Effector memory CD4-positive, alpha-beta T cell (primary cell): ENCODE measurements at regions not wholly inside any gene's neighbourhood (a gene's known extent, or its start where the extent isn't known, plus 50 kb on each side); places are given as distances from the start of the nearest gene placed in this dataset.
"Not testable (repeated sequence)": the region's sequence is repeated elsewhere in the genome, so short reads cannot be mapped to it uniquely, and the experiment has no call there.

ENCODE experiments used
- DNase-seq, 3 donors: peaks; one replicate each; pipeline ENCODE4 v3.0.0-alpha.2; 2020
- H3K27ac ChIP-seq: 2 replicates; pipeline ENCODE4 v1.7.0; 2013; ENCODE audit warnings: mild to moderate bottlenecking, low read length, moderate library complexity; ENCODE audit not compliant: insufficient read depth, poor library complexity, severe bottlenecking
- H3K27me3 ChIP-seq: replicated peaks from 2 replicates; pipeline ENCODE4 v1.7.0; 2013; ENCODE audit warnings: mild to moderate bottlenecking, low read length; ENCODE audit not compliant: insufficient read depth, control insufficient read depth, poor library complexity, severe bottlenecking
- H3K36me3 ChIP-seq: 2 replicates; pipeline ENCODE4 v1.7.0; 2013; ENCODE audit warnings: mild to moderate bottlenecking, low read length, moderate library complexity; ENCODE audit not compliant: control insufficient read depth, insufficient read depth
- H3K4me1 ChIP-seq: 2 replicates; pipeline ENCODE4 v1.7.0; 2013; ENCODE audit warnings: low read length, mild to moderate bottlenecking; ENCODE audit not compliant: control insufficient read depth, insufficient read depth, poor library complexity, severe bottlenecking
- H3K4me3 ChIP-seq: 2 replicates; pipeline ENCODE4 v1.7.0; 2013; ENCODE audit warnings: low read length, low read depth, mild to moderate bottlenecking; ENCODE audit not compliant: insufficient read depth, poor library complexity, severe bottlenecking
- H3K9me3 ChIP-seq: 2 replicates; pipeline ENCODE4 v1.7.0; 2013; ENCODE audit warnings: mild to moderate bottlenecking, low read length, moderate library complexity; ENCODE audit not compliant: control insufficient read depth

DNA sequence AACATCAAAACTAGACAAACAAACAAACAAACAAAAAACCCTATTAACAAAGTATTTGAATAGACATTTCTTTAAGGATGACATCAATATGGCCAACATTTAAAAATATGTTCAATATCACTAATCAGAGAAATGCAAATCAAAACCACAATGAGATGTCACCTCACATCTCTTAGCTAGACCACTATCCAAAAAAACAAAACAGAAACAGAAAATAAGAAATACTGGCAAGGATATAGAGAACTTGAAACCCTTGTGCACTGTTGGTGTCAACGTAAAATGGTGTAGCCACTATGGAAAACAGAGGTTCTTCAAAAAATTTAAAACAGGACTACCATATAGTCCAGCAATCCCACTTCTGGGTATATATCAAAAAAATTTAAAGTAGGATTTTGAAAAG lies 308.2 kb downstream of the SPATA31A1 start:
- not testable (repeated sequence) for H3K4me3 ChIP-seq, H3K9me3 ChIP-seq, H3K36me3 ChIP-seq, H3K27me3 ChIP-seq, DNase-seq, H3K4me1 ChIP-seq, H3K27ac ChIP-seq

DNA sequence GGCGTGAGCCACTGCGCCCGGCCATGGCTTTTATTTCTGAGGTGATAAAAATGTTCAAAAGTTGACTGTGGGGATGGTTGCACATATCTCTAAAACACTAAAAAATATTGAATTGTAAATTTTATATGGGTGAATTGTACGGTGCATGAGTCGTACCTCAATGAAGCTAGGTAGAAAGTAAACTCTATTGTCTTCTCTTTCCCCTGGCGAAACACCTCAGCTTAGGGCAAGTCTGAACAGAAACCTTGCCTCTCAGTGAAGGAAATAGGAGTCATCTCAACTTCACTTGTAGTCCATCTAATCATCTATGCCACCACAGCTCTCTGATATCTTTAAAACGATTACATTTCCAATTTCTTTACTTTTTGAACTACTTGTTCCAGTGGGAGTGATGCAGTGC lies 309.6 kb downstream of the SPATA31A1 start:
- H3K36me3 ChIP-seq, DNase-seq, H3K27me3 ChIP-seq, H3K4me1 ChIP-seq, H3K27ac ChIP-seq, H3K9me3 ChIP-seq, H3K4me3 ChIP-seq: not testable (repeated sequence)

DNA sequence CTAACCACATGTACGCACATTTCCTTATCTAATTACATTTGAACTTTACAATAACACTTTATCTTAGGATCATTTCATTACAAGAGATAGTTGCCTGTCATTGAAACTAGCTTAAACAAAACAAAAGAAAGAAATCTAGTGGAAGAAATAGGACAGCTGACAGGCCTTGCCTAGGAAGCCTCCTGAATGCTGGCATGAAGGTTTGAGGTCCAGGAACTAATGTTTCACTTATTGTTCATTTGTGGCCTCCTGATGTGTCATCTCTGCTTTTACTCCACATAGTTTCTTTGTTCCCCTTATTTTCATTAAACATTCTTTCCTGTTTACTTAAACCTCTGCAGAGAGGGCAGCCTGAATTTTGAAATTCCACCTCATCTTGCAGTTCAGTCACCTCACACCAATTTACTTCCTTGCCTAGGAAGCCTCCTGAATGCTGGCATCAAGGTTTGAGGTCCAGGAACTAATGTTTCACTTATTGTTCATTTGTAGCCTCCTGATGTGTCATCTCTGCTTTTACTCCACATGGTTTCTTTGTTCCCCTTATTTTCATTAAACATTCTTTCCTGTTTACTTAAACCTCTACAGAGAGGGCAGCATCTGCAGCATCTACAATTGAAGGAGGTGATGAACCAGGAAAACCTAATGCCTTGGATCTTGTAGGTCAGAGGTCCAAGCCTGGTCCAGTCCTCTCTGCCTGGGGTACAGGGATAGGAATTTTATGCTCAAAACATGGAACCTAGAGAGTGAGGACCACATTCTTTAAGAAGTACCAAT lies 319.2 kb downstream of the SPATA31A1 start:
- H3K9me3 ChIP-seq, H3K4me1 ChIP-seq, H3K36me3 ChIP-seq, H3K27me3 ChIP-seq, H3K27ac ChIP-seq, H3K4me3 ChIP-seq, DNase-seq: not testable (repeated sequence)

DNA sequence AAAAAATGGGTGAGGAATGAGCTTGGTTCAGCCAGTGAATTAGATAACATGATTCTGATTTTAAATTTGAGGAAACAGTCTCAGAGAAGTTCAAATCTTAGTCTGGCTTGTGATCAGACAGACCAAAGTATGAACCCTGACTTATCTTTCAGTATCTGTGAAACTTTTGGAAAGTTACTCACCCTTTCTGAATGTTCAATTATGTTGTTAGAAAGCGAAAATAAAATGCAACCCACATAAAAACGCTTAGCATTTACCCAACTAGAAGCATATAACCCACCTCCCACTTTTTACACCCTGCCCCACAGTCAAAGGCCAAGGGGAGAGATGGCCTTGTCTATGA lies 319.7 kb downstream of the SPATA31A1 start:
- not testable (repeated sequence) for H3K27ac ChIP-seq, H3K4me1 ChIP-seq, DNase-seq, H3K4me3 ChIP-seq, H3K36me3 ChIP-seq, H3K27me3 ChIP-seq, H3K9me3 ChIP-seq

DNA sequence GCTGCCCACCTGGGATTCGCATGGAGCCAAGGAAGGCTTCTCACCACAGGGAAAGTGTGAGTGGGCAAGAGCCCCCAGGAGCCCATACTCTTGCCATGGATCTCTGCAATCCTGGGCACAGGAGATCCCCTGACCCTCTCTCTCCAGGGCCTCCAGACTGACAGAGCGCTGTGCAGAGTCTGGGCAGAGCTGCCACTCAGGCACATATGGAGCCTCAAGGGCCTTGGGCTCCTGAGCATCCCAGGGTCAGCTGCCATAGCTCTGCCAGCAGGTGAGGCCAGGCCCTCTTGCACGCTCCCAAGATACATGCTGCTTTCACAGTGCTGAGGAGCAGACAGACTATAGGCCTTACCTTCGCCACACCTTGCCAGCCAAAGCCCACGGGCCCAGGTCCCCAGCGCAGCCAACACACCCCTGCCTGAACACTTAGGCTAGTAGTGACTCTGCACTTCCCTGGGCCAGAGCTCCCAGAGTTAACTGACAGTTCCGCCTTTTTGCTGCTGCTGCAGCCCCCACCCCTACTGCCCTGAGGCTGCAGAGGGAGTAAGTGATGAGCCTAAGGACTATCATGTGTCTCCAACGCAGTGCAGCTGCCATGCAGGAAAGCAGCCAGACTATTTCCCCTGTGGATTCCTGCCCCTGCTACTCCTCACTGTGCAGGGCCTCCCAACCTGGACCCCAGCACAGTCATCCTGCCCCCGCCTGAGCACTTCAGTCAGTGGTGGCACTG lies 323.2 kb downstream of the SPATA31A1 start:
- H3K4me3 ChIP-seq, H3K9me3 ChIP-seq, H3K27me3 ChIP-seq, DNase-seq, H3K4me1 ChIP-seq, H3K36me3 ChIP-seq, H3K27ac ChIP-seq: not testable (repeated sequence)

DNA sequence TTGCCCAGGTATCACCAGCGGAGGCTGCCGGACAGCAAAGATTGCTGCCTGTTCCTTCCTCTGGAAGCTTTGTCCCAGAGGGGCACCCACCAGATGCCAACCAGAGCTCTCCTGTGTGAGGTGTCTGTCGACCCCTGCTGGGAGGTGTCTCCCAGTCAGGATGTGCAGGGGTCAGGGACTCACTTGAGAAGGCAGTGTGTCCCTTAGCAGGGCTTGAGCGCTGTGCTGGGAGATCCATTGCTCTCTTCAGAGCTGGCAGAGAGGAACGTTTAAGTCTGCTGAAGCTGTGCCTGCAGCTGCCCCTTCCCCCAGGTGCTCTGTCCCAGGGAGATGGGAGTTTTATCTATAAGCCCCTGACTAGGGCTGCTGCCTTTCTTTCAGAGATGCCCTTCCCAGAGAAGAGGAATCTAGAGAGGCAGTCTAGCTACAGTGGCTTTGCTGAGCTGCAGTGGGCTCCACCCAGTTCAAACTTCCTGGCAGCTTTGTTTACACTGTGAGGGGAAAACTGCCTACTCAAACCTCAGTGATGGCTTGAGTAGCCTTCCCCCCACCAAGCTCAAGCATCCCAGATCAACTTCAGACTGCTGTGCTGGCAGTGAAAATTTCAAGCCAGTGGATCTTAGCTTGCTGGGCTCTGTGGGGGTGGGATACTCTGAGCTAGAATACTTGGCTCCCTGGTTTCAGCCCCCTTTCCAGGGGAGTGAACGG lies 325.4 kb downstream of the SPATA31A1 start:
- H3K27ac ChIP-seq, H3K4me3 ChIP-seq, H3K36me3 ChIP-seq, H3K27me3 ChIP-seq, H3K4me1 ChIP-seq, DNase-seq, H3K9me3 ChIP-seq: not testable (repeated sequence)

DNA sequence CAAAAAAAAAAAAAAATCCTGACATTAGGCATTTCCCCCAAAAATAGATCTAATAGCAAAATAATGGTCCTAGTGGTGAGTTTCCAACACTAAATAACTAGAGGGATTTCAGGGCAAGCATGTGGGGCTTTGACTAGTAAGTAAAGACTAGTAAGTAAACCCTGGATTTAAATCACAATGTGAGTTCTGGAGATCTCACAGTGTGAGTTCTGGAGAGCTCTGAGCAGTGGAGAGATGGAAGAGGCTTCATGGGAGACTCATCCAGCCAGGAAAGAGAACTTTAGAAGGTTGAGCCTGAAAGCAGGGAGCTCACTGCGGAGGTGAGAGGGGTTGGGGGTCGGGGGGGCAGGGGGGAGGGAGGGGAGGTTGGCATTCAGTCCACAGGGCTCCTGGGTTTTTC lies 373.4 kb downstream of the SPATA31A1 start:
- H3K4me3 ChIP-seq, H3K9me3 ChIP-seq, H3K36me3 ChIP-seq, H3K27ac ChIP-seq, H3K27me3 ChIP-seq, H3K4me1 ChIP-seq, DNase-seq: not testable (repeated sequence)

DNA sequence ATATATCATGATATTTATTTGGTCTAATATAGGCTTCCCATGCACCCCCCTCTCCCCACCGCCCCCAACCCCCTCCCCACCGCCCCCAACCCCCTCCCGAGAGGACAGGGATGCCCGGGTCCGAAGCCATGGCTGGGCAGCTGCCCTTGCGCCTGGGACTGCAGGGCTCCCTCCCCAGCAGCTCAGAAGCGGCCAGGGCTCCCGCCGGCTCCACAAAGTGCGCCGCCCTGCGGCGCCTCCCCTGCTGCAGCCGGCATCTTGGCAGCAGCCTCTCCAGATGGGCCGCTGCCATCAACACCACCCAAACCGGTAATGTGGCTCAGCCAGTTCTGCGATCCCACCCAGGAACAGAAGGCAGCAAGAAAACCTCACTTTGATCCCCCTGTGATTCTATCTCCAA lies 389.4 kb downstream of the SPATA31A1 start:
- not testable (repeated sequence) for H3K27me3 ChIP-seq, H3K36me3 ChIP-seq, DNase-seq, H3K27ac ChIP-seq, H3K4me1 ChIP-seq, H3K9me3 ChIP-seq, H3K4me3 ChIP-seq

DNA sequence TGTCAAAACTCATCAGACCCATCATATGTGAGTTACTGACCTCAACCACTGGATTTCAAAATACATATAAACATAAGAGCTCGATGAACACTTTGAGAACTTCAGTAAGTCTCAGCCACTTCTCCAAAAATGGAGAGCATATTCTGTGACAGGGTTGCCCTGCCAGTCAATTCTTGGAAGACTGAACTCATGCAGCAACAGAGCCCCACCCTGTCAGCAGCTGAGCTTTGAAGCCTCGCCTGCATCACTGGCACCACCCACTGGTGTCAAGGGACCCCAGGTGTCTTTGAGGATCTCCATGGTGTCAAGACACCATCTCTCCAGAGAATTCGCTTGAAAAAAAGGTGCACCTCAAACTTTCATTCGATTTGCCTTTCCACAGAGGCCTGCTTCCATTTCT lies 420.1 kb downstream of the SPATA31A1 start:
- not testable (repeated sequence) for DNase-seq, H3K4me1 ChIP-seq, H3K27ac ChIP-seq, H3K9me3 ChIP-seq, H3K36me3 ChIP-seq, H3K27me3 ChIP-seq, H3K4me3 ChIP-seq

DNA sequence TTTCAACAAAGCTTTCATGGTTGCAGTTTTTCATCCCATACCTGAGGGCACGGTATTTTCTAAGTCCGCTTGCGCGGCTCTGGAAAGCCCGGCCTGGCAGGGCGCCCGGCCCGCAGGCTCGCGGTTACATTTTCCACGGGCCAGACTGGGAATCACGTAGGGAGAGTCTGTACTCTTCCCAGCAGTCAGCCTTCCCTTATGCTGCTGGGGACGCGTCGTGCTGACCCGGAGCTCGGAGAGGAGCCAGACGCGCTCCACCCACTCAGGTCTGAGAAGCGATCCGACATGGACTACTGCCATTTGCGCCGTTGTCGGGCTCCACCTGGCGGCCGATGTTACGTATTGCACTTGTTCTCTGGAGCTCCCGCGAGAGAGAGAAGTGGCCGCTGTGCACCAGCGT lies 435.9 kb downstream of the SPATA31A1 start:
- DNase-seq, H3K27ac ChIP-seq, H3K27me3 ChIP-seq, H3K4me1 ChIP-seq, H3K36me3 ChIP-seq, H3K4me3 ChIP-seq, H3K9me3 ChIP-seq: not testable (repeated sequence)
